ENCODE measurements at regions not wholly inside any gene's neighbourhood (a gene's known extent, or its start where the extent isn't known, plus 50 kb on each side); places are given as distances from the start of the nearest gene placed in this dataset.

- CTCF ChIA-PET = no interaction called here
- no TSS peak for BruUV-seq (replicated peaks)
Observed at GRCh38 chr2:52622266-52622665, 1145.3 kb upstream of the CHAC2 start.

GRCh38 chr2:52613064-52613463, 1154.5 kb upstream of the CHAC2 start:
- H3K27ac Mint-ChIP-seq (ENCODE audit: low read depth, unreplicated experiment) = no peak overlapping the region
- no TSS peak for BruUV-seq (replicated peaks)
- DNase-seq (ENCODE audit: unreplicated experiment) = no peak
- H3K9me3 Mint-ChIP-seq (ENCODE audit: unreplicated experiment) = no peaks in the 10 kb centered on the region
- POLR2A ChIA-PET = interaction anchor here (0.6 kb wide), 1 partner anchor 131 kb away, joined by 3 read pairs; no protein-coding TSS in a partner anchor
- H3K36me3 Mint-ChIP-seq (ENCODE audit: insufficient read depth, unreplicated experiment) = no peaks in the 10 kb centered on the region
- intact Hi-C loops (cut with micrococcal nuclease) = no loop called here
- H3K4me1 Mint-ChIP-seq (ENCODE audit: insufficient read depth, unreplicated experiment) = no peaks in the 10 kb centered on the region
- H3K4me3 Mint-ChIP-seq (ENCODE audit: unreplicated experiment) = no peak overlapping the region
- H3K27me3 Mint-ChIP-seq (ENCODE audit: insufficient read depth, unreplicated experiment) = no peaks in the 10 kb centered on the region
- TF ChIP-seq CTCF (IDR thresholded peaks at IDR 0.05; ENCODE audit: unreplicated experiment) = no peak
- CTCF ChIA-PET = no interaction called here

More at GRCh38 chr2:52622266-52622665, 1145.3 kb upstream of the CHAC2 start:
- Mint-ChIP-seq H3K36me3 (ENCODE audit: insufficient read depth, unreplicated experiment) (no peaks in the 10 kb centered on the region), H3K4me3 (ENCODE audit: unreplicated experiment) (no peak overlapping the region), H3K9me3 (ENCODE audit: unreplicated experiment) (no peaks in the 10 kb centered on the region), H3K4me1 (ENCODE audit: insufficient read depth, unreplicated experiment) (no peaks in the 10 kb centered on the region), H3K27ac (ENCODE audit: low read depth, unreplicated experiment) (no peak overlapping the region), H3K27me3 (ENCODE audit: insufficient read depth, unreplicated experiment) (no peaks in the 10 kb centered on the region)
- intact Hi-C loops (cut with micrococcal nuclease) = no loop called here
- TF ChIP-seq CTCF (IDR thresholded peaks at IDR 0.05; ENCODE audit: unreplicated experiment) = no peak
- POLR2A ChIA-PET = no interaction called here
- no peak for DNase-seq (ENCODE audit: unreplicated experiment)

DNA sequence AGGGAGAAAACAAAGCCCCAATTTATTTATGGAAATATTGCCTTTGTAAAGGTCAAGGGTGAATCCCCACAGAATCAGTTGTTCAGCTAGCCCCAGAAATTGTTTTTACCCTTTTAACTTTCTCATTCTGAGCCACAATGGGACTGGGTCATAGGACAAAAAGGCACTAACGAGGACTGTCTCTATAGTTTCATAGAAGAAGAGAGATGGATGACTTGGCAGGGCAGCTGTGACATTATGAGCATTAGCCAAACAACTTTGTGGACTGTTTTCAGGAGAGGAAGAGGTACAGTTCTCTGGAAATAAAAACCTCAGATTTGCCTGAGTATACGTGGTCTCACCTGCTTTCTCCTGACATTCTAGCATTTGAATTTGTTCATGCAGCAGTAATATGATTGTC, 1155.8 kb upstream of the CHAC2 start:
- no peaks in the 10 kb centered on the region for H3K27me3 Mint-ChIP-seq (ENCODE audit: insufficient read depth, unreplicated experiment)
- H3K36me3 Mint-ChIP-seq (ENCODE audit: insufficient read depth, unreplicated experiment) = no peaks in the 10 kb centered on the region
- H3K9me3 Mint-ChIP-seq (ENCODE audit: unreplicated experiment) = no peaks in the 10 kb centered on the region
- no peaks in the 10 kb centered on the region for H3K4me1 Mint-ChIP-seq (ENCODE audit: insufficient read depth, unreplicated experiment)
- no TSS peak for BruUV-seq (replicated peaks)
- no peak for TF ChIP-seq CTCF (IDR thresholded peaks at IDR 0.05; ENCODE audit: unreplicated experiment)
- intact Hi-C loops (cut with micrococcal nuclease) = no loop called here
- no peak overlapping the region for H3K4me3 Mint-ChIP-seq (ENCODE audit: unreplicated experiment)
- no peak for DNase-seq (ENCODE audit: unreplicated experiment)
- ChIA-PET CTCF (interaction anchor here (0.8 kb wide), 1 partner anchor 22 kb away, joined by 7 read pairs; no protein-coding TSS in a partner anchor), POLR2A (no interaction called here)
- no peak overlapping the region for H3K27ac Mint-ChIP-seq (ENCODE audit: low read depth, unreplicated experiment)

DNA sequence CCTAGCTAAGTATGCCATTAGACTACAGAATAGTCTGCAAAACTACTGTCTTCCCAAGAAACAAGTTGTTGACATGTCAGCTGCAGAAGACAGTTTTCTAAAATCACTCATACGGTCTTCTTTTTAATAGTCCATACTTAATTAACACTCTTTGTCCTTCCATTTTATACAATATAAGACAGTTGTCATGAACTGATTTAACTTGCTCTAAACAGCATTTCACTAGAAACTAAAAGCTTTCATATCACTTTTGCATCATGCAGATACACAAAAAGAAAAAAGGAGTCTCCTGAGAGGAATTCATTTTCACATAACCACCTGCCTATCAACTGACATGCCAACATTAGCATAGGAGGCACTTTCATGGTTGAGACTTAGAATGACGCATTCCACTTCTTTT, 1159.6 kb upstream of the CHAC2 start:
- Mint-ChIP-seq H3K9me3 (ENCODE audit: unreplicated experiment) (no peaks in the 10 kb centered on the region), H3K4me1 (ENCODE audit: insufficient read depth, unreplicated experiment) (no peaks in the 10 kb centered on the region), H3K36me3 (ENCODE audit: insufficient read depth, unreplicated experiment) (no peaks in the 10 kb centered on the region), H3K27me3 (ENCODE audit: insufficient read depth, unreplicated experiment) (no peaks in the 10 kb centered on the region), H3K27ac (ENCODE audit: low read depth, unreplicated experiment) (no peak overlapping the region), H3K4me3 (ENCODE audit: unreplicated experiment) (no peak overlapping the region)
- no peak for TF ChIP-seq CTCF (IDR thresholded peaks at IDR 0.05; ENCODE audit: unreplicated experiment)
- ChIA-PET POLR2A (no interaction called here), CTCF (interaction anchor here (0.6 kb wide), 1 partner anchor 1414 kb away, joined by 5 read pairs; no protein-coding TSS in a partner anchor)
- intact Hi-C loops (cut with micrococcal nuclease) = no loop called here
- DNase-seq (ENCODE audit: unreplicated experiment) = no peak
- no TSS peak for BruUV-seq (replicated peaks)
